ENCODE measurements at regions not wholly inside any gene's neighbourhood (a gene's known extent, or its start where the extent isn't known, plus 50 kb on each side); places are given as distances from the start of the nearest gene placed in this dataset.
A peak's percentile ranks its signal among the peaks of the same experiment; 100 is the strongest.

GRCh38 chr11:109804911-109805310 lies 288.3 kb upstream of the ZC3H12C start:
- DNase-seq (ENCODE audit: low spot score): no peak

GRCh38 chr11:109806205-109806604 lies 287.0 kb upstream of the ZC3H12C start:
- no peak for DNase-seq (ENCODE audit: low spot score)

- peak; percentile 25 for DNase-seq (ENCODE audit: low spot score)
Measured at GRCh38 chr11:109808569-109808968, 284.6 kb upstream of the ZC3H12C start.

DNA sequence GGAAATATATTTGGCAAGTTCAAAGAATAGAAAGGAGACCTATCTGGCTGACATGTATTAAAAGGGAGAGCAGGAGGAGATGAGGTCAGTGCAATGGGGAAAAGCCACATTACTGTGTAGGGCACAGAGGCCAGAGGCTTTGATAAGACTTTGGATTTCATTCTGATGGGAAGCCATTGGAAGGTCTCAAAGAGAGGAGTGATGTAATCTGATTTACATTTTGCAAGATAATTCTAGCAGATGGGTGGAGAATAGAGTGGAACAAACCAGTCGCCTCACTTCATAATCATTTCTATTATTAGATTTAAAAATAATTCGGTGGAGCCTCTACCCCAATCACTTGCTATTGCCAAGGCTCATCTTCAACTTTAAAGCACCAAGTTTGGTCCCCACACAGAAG lies 278.4 kb upstream of the ZC3H12C start:
- no peak for DNase-seq (ENCODE audit: low spot score)

DNA sequence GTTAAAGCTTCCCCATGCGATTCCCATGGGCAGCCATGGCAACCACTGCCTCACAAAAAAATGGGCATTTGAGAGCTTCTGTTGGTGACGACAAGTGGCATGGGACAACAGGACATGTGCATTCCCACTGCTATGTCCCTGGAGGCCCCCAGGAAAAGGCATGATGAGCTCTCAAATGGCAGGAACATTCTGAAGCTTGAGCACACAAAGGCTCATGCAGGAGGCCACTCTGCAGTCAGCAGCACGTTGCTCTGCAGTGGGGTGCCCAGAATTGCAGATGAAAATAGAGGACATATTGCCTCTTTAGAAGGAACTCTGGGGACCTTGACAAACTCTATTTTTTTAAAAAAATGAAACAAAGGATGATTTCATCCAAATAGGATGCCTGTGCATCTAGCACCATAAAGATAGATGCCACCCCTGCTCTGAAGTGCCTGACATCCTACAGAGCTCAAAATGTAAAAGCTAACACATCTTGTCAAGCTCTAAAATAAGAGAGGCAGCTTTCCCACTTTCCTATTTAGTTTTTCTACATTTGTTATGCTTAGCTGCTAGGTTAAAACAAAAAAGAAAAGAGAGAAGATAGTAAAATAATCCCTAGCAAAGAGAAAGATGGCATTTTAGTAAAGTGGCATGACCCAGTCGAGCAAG lies 277.6 kb upstream of the ZC3H12C start:
- no peak for DNase-seq (ENCODE audit: low spot score)

DNA sequence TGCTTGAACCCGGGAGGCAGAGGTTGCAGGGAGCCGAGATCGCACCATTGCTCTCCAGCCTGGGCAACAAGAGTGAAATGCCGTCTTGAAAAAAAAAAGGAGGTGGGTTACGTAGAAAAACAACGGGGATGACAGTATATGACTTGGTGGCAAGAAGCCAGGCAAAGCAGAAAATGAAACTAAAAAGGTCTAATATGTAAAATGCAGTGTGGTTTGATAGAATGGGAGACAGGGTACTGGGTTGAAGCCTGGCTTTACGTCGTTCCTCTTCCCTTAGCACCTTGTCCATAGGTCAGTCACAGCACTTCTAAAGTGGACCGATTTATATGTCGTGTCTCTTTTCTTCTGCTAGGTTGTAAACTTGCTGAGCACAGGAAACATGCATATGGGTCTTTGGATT lies 274.9 kb upstream of the ZC3H12C start:
- DNase-seq (ENCODE audit: low spot score): no peak

DNA sequence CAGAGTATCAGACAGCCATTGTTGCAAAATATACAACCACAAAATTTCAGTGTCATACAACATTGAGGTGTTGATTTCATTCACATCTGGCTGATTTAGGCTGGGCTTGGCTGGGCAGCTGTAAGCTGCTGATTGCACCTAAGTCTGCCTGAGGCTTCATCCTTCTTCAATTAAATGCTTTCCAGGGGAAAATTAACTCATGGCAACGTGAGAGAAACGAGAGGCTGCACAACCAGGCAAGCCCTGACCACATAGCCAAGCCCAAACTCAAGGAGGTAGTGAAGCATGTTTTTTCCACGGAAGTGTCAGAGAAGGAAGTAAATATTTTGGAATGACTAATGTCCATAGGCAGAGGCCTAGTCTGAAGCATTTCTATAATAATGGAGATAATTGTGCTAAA lies 273.8 kb upstream of the ZC3H12C start:
- DNase-seq (ENCODE audit: low spot score): peak; percentile 10

GRCh38 chr11:109821511-109821910 lies 271.7 kb upstream of the ZC3H12C start:
- peak; percentile 42 for DNase-seq (ENCODE audit: low spot score)

GRCh38 chr11:109822436-109823102 lies 270.6 kb upstream of the ZC3H12C start:
- DNase-seq (ENCODE audit: low spot score): no peak

- no peak for DNase-seq (ENCODE audit: low spot score)
Measured at GRCh38 chr11:109828387-109828786, 264.8 kb upstream of the ZC3H12C start.

- DNase-seq (ENCODE audit: low spot score): no peak
Measured at GRCh38 chr11:109838026-109838425, 255.2 kb upstream of the ZC3H12C start.

DNA sequence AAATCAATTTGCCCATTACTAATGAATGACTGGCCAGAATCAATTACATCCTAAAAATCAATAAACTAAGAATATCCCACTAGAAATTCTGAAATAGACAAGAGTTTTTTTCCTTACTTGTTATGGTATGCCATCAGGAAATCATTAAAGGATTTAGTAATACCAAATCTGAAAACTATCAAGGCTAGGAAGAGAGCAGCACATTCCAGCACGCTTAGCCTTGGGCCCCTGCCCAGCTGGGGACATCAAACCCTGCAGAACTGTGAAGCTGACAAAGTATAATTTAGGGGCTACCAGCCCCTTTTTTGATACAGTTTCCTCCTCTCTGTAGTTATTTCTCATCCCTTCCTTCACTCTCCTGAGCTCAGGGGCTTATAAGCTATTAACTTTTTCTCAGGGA lies 247.8 kb upstream of the ZC3H12C start:
- peak; percentile 63 for DNase-seq (ENCODE audit: low spot score)

DNA sequence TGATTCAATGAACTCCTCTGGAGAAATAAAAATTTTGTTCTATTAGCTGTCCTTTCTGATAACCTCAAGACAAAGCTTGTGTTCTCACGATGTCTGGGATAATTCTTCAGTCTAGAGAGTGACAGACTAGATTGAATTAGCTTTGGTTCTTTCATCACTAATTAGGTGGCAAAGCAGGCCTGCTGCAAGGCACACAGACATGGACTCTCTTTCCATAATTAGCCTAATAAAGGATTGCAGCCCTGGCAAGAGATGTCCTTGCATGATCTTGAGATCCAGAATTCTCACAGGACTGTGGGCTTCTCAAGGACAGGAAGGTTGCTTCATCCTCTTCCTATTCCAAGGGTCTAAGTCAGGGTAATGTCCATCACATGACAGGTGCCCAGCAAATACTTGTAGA lies 245.6 kb upstream of the ZC3H12C start:
- DNase-seq (ENCODE audit: low spot score): no peak

GRCh38 chr11:109849051-109849450 lies 244.1 kb upstream of the ZC3H12C start:
- DNase-seq (ENCODE audit: low spot score): no peak

DNA sequence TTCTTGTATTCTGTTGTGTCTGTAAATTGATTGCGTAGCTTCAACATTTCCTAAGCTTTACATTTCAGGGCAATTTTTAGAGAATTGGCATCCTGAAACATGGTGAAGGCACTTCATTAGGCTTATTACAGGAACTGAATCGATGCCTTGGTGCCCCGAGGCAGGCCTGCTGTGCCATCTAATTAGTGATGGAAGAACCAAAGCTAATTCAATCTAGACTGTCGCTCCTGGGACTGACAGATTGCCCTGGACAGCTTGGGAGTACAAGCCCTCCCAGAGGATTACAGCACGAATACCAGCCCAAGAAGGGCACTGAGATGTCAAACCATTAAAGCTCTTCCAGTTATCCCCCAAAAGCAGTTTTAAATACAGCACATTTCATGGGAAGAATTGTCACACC lies 243.2 kb upstream of the ZC3H12C start:
- no peak for DNase-seq (ENCODE audit: low spot score)

DNA sequence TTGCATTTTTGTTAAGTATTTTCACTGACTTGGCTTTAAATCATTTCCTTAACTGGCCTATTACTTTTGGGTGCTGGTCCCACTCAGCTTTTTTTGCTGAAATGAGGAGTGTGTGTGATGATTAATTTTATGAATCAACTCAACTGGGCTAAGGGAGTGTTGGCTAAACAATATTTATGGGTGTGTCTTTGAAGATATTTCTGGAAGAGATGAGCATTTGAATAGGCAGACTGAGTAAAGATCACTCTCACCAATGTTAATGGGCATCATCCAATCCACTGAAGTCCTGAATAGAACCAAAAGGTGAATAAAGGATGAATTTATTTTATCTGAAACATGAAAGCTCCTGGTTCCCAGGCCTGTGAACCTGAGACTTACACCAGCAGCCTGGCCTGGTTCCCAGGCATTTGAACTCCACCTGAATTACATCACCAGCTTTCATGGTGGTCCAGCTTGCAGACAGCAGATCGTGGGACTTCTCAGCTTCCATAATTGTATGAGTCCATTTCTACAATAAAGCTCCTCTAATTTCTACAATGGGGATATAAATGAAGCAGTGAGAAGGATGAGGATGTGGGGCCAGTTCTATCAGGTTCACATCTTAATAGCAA lies 241.3 kb upstream of the ZC3H12C start:
- no peak for DNase-seq (ENCODE audit: low spot score)

DNA sequence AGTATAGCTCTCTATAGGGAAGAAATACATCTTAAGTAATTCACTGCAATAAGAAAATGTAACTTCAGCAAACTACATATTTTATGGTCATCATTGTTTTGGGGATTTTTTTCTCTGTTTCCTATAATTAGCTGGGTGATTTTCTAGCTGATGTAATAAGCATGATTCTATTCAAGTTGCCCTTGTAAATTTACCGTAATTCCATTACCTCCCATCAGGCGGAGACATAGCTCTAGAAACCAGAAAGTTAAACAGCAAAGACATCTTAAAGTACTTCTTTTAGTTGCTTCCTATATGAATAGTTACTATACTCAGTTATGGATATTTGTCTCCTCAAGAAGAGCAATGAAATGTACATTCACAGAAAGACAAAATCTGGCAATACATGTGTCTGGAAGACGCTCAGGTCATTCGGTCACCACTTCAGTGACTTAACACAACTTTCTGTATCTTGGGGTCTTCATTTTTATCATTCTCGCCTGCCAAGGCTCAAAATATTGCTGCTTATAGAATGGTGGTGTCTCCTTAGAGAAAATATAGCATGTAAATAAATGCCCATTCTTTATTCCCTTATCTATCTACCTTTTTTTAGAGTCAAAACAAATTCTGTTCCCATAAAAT lies 239.9 kb upstream of the ZC3H12C start:
- DNase-seq (ENCODE audit: low spot score): peak; percentile 33

GRCh38 chr11:109854731-109855130 lies 238.5 kb upstream of the ZC3H12C start:
- DNase-seq (ENCODE audit: low spot score): no peak

GRCh38 chr11:109856928-109857327 lies 236.3 kb upstream of the ZC3H12C start:
- no peak for DNase-seq (ENCODE audit: low spot score)

DNA sequence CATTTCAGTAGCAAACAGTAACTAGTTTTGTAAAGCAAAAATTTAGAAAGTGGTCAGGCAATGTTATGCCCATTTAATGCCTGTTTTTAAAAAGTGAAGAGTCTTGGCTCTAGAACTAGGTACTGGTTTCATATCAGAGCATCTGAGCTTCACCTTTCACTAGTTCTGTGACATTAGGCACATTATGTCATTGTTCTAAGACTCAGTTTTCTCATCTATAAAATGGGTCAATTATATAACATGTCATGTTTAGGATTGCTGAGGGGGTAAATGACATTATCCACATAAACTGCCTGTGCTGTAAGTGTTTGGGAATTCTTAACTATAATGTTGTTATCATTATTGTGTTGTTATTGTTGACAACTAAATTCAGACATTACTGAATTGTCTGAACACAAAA lies 235.6 kb upstream of the ZC3H12C start:
- DNase-seq (ENCODE audit: low spot score): no peak

- no peak for DNase-seq (ENCODE audit: low spot score)
Measured at GRCh38 chr11:109858152-109858551, 235.0 kb upstream of the ZC3H12C start.

DNA sequence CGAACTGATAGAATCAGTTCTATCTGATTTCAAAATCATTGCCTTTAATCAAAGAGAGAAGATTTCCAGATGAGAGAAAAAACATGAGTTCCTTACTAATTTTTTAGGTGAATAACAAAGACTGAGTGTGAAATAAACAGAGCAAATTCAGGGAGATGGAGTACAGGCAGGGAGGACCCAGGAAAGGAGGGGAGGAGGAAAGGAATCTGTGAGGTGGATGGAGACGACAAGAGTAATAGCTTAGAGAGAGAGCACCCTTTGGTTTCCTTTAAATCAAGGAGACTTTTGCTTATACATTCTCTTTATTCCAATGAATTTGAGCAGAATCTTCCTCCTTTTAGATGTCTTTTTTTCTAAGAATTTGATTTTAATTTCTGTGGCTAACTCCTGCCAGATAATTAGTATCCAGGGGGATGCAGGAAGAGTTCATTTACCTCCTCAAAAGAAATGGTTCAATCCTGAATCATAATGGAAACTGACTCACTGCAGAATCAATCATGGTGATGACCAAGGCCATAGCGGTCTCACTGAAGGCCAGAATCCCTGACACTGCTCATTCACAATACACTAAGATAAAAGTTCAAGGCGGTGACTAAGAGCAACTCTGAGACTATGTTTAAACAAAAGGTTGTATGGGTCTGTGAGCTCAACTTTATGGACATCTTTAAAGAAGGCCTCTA lies 234.0 kb upstream of the ZC3H12C start:
- DNase-seq (ENCODE audit: low spot score): no peak

GRCh38 chr11:109862835-109863234 lies 230.4 kb upstream of the ZC3H12C start:
- no peak for DNase-seq (ENCODE audit: low spot score)
